ENCODE measurements at regions not wholly inside any gene's neighbourhood (a gene's known extent, or its start where the extent isn't known, plus 50 kb on each side); places are given as distances from the start of the nearest gene placed in this dataset.

DNA sequence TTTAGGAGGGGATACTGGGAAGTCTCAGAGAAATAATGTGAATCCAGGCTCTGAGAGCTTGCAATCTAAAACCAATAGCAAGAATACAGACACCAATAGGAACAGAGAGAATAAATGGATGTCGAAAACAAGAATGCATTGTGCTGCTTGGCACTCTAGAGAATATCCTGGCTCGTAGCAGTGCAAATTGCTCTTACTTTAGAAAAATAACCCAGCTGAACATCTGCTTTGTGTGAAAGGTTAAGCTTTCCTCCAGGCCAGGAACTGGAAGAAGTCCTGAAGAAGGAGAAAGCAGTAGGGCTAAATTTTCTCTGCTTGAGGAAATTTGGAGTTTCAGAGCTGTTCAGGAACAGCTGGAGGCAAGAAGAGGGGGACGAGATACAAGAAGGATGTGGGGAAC lies 382.3 kb downstream of the HHIPL2 start:
- no peak for DNase-seq

DNA sequence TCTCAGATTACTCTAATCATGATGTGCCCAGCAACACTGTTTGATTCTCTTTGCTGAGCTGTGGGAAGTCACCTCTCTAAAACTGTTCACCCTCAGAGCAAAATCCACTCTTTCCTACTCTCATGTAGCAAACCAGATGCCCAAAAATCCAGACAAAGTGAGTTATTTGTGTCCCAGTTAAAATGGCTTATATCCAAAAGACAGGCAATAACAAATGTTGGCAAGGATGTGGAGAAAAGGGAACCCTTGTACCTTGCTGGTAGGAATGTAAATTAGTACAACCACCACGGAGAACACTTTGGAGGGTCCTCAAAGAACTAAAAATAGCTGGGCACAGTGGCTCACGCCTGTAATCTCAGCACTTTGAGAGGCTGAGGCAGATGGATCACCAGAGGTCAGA lies 384.0 kb downstream of the HHIPL2 start:
- no peak for DNase-seq

DNA sequence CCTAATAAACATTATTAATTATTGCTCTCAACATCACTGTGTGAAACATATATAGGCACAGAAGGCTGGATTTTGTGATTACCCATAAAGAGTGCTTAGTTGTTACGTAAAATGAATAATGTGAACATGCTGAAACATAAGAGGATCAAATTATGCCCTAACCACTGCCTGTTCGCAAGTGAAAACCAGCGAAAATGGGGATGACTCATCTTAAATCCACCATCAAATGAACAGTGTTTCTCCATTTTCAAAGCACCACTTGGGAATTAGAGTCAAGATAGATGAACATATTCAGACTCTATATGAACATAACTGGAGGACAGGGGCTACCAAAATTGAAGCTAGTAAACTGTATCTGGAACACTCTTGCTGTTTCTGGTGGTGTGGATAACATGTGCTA lies 386.2 kb downstream of the HHIPL2 start:
- no peak for DNase-seq

DNA sequence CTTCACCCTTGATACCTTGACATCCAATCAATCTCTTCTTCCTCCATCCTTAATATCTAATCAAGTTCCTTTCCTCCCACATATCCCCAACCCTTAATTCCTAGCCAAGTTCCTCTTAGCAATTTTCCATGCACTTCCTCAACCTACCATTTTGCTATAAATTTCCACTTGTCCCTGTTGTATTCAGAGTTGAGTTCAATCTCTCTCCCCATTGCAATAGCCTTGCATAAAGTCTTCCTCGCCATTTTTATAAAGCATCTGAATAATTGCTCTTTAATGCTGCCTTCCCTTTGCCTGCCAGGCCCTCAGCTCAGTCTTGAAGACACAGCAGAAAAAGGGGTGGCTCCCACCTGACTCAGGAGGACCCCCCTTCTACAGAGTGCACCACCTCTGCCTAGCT lies 390.3 kb downstream of the HHIPL2 start:
- no peak for DNase-seq

DNA sequence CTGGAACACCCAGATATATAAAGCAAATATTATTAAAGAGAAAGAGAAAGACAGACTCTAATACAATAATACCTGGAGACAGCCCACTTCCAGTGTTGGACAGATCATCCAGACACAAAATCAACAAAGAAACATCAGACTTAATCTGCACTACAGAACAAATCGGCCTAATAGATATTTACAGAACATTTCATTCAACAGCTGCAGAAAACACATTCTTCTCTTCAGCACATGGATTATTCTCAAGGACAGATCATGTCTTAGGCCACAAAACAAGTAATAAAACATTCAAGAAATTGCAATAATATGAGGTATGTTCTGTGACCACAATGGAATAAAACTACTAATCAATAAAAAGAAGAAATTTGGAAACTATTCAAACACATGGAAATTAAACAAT lies 398.3 kb upstream of the DUSP10 start:
- no peak for DNase-seq

DNA sequence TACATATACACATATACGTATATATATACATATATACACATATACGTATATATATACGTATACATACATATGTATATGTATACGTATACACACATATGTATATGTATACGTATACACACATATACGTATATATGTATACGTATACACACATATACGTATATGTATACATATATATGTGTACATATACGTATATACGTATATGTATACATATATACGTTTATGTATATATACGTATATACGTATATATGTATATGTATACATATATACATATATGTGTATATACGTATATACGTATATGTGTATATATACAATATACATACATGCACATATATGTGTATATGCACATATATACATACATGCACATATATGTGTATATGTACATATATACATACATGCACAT lies 396.2 kb upstream of the DUSP10 start:
- no peak for DNase-seq

DNA sequence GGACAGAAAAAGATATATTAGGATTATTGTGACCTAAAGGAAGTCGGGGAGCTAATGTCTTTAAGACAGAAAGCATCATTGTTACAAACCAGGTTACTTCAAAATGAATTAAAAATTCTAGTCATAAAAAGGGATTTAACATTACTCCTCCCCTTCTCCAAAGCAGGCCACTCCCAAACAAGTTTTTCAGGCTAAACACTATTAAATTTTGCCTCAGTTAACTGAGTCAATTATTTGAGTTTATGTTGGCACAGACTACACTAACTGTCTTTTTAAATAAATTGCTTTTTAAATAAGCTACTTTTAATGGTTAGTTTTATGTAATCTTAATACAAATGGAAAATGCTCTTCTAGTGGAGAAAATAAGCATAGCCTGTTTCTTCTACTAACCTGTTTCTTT lies 395.0 kb upstream of the DUSP10 start:
- no peak for DNase-seq

DNA sequence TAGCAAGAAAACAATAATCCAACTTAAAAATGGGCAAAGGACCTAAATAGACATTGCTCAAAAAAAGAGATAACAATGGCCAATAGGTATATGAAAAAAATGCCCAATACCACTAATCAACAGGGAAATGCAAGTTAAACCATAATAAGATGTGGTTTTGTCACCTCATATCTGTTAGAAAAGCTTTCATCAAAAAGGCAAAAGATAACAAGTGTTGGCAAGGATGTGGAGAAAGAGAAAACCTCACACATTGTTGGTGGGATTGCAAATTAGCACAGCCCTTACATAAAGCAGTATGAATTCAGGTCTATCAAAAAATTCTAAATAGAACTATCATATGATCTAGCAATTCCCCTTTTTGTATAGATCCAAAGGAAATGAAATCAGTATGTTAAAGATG lies 387.2 kb upstream of the DUSP10 start:
- DNase-seq, result no peak

DNA sequence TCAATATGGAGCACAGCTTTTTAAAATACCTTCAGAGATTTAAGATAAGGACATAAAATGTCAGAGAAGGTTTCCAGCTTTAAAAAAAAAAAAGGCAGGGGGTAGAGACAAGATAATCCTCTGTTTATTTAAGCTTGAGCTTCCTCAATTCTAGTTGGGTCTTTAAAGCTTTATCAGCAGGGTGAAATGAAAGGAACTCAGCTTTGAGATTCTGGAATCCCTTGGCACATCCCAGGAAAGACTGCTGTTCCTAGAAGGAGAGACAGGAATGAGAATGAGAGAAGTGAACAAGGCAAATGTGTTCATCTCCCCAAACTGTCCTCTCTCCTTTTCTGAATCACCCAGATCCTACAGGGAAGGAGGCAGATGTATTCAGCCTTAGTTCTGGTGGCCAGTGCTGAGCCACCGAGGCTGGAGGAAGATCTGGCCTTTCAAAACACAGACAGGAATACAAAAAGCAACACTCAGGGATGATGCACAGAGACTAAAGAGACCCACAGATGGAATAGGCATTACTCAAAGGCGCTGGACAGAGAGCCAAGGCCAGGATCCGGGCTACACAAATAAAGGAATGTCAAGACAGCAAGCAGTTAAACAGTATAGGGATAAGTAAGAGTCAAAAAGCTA lies 385.8 kb upstream of the DUSP10 start:
- DNase-seq, result no peak

DNA sequence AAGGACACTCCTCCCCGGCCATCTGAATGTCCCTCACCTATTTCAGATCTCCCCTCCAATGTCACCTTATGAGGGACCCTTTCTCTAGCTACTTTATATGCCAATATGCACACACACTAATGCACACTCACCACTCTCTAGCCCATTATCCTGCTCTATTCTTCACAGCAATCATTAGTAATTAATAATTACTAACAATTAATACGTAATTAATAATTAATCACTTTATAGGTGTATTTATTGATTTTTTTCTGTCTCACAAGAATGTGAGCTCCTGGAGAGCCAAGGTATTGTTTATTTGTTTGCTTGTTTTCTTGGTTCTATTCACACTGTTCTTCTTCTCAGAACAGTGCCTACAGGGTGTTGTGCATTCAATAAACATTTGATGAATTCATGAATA lies 385.2 kb upstream of the DUSP10 start:
- no peak for DNase-seq

DNA sequence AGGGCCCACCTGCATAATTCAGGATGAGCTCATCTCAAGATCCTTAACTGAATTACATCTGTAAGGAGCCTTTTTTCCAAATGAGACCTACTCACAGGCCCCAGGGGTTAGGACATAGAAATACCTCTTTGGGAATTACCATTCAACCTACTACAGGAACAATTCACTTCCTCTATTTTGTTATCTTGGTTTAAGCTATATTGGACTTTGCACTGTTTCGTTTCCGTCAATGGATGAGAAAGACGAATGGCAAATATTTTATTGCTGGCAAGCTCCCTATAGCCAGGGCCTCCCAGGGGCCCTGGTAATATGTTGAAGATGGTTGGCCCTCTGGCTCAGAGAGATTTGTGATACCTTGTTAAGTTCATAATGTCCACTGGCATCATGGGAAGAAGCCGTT lies 384.2 kb upstream of the DUSP10 start:
- no peak for DNase-seq

DNA sequence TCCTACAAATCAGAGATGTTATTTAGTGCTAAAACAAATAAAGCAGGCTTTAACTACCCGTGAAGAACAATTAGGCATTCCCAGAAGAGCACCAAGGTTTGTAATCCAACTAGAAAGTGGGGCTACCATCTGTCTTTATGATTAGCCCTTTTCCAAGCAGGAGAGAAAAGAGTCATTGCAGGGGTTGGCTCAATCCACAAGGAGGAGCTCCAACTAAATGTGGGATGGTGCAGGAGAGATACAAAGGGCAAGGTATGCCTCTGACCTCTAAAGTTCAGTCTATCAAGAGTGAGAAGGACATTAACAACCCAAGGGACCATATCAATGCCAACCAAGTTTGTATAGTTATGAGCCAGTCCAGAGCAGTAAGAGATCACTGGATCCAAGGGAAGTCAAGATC lies 382.7 kb upstream of the DUSP10 start:
- DNase-seq, result no peak

DNA sequence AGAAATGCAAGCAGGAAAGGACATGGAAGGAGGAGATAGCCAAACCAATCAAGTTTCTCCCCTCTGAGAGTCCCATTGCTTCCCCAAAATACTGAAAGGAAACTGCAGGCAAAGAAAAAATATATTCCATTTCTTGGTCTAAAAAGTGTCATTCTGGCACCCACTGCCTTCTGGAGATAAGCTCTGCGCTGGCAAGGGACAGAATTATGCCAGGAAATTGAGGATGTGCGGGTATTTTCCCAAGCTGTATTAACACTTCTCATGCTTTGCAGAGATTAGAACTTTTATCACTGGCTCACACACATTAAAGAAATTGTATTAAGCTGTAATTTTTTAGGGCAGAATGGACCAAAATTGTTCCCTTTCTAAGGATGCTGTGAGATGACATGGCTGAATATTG lies 381.2 kb upstream of the DUSP10 start:
- no peak for DNase-seq

DNA sequence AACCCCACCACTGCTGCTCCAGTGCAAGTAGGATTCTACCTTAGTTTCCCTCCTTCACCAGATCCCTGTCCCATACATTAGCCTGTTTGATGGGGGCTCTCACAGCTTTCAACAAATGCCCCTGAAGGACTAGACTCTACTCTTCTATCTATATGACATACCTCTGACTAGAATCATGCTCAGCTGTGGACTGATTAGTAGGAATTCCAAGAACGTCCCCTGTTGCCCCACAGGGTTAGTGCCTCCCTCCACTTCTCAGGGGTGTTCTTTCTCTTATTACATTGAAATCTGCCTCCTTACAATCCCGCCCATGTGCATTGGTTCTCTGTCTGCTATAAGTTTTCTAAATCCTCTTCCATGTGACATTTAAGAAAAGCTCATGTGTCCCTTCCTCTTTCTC lies 375.9 kb upstream of the DUSP10 start:
- no peak for DNase-seq

DNA sequence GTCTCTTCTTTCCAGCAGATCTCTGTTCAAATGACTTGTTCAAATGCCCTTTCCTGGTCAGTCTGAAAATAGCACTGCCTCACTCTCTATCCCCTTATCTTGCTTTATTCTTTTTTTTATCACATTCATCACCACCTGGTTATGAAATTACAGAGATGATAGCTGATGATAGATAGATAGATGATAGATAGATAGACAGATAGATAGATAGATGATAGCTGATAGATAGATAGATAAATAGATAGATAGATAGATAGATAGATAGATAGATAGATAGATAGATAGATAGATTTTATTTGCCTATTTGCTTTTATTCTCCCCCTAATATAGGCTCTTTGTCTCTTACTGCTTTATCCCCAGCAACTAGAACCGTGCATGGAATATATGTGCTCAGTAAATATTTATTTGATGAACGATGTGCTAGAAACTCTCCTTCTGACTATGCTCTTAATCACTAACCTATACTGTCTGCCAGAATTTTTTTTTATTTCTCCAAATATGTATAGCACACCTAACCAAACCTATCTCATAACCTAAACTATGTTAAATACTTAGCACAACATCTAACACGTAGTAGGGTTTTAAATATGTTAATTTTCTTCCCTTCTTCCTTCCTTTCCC lies 372.8 kb upstream of the DUSP10 start:
- no peak for DNase-seq

DNA sequence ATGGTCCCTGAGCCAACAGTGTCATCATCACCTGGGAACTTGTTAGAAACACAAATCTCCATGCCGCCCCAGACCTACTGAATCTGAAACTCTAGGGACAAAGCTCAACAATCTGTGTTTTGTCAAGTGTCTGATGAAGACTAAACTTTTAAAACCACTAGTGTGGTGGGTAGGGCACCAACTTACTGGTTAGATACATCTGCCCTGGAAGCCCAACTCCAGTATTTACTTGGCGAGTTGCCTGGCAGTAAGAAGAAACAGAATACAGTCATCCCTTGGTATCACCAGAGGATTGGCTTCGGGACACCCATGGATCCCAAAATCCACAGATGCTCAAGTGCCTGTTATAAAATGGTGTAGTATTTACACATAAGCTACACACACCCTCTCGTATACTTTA lies 367.9 kb upstream of the DUSP10 start:
- no peak for DNase-seq

DNA sequence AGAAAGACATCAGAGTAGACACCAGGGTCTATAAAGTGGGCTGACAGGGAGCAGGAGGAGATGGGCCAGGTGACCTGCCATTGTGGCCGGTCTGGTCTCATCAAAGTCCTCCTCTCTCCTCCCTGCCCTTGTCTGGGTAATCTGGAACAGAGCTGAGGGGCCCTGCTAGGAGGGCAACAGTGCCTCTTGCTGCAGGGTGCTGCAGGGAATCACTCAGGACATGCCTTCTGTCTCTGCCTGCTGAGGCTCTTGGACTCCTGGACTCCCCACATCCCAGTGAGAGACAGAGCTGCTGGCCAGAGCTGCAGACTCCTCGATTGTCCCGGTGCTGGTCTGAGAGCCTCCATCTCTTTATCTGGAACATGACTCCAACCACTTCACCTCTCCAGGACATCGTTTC lies 366.1 kb upstream of the DUSP10 start:
- DNase-seq, result no peak

DNA sequence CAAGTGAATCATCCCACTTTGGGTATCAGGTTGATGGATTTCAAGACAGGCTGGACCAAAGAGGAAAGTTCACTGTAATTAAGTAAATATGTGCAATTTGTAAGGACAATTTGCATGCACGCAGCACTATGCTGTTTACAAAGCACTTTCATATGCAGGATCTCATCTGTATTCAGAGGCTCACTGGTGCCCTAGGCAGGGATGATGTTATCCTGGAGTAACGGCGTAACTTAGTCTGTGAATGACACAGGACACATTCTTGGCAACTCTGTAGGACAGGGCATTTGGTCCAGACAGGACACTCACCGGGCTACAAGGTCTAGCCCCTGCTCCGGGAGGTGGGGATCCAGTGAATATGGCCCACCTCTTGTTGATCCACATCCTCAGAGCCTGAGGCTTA lies 365.4 kb upstream of the DUSP10 start:
- no peak for DNase-seq

DNA sequence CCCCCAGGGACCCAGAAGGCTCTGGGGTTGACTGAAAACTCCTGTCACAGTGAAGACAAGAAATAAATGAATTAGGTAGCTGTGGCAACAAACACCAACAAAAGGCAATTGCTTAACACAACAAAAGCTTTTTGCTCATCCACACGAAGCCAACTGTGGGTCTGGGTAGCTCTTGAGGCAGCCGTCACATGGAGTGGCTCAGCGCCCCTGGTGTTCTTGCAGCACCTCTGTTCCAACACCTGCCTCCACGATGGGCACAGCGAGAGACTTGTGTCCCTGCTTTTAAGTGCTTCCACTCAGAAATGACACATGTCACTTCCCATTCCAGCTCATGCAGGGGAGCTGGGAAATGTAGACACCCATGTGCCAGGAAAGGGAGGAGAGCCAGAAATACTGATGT lies 364.5 kb upstream of the DUSP10 start:
- no peak for DNase-seq

DNA sequence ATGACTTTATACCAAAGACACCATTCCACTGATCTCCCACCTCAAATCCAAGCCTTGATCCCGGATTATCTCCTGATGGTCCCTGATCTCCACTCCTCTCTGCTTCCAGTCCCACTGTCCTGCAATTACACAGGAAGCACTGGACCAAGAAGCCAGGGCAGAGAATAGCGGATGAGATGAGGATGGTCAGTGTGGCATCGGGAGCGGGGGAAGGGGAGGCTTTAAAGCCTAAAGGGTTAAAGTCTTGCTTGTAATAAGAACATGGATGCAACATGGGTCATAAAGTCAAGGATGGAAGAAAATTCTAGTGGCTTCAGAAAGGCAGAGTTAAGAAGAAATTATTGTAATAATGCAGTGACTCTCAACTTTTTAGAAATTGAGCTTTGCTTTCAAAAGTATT lies 364.0 kb upstream of the DUSP10 start:
- no peak for DNase-seq

DNA sequence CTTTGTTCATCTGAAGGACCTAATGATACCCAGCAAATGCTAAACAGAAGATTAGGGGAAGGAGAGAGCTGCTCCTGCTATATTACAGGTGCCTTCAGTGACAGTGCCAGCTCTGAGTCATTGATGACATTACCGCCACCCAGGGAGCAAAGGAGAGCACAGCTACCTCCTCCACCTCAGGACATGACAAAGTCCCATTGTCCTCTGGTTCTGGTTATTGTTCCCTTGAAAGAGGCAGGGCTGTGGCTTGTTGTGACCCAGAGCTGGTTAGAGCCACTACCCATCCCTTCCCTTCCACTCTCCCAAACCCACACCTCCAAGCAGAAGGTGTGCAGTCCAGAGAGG lies 363.5 kb upstream of the DUSP10 start:
- no peak for DNase-seq

DNA sequence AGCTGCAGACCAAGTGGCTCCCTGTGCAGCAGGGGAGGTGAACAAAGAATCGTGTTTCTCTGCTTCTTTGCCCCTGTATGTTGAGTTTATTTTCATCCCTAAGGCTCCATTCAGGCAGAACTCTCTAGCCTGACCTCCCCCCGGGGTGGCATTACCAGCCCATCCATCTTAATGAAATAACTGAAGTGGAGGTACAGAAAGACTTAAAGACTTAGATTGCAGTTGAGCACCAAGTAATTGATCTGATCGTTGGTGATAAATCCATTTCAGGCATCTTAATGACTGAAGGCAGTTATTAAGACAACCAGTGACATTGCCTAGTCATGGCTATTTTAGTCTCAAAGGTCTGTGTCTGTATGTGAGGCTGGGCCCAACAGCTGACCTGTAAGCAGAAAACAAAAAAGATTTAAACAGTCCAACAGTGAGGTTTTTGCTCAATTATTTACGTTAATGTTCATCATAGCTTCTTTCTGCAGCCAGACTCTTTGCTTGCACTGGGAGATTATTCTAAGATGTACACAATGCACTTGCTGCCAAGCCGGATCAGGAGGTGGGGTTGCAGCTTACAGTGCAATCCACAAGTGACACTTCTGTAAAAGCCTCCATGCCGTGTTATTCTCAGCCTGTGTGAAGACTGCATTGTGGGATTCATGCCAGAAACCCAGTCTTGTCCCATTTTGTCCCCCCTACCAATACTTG lies 363.0 kb upstream of the DUSP10 start:
- DNase-seq, result no peak

DNA sequence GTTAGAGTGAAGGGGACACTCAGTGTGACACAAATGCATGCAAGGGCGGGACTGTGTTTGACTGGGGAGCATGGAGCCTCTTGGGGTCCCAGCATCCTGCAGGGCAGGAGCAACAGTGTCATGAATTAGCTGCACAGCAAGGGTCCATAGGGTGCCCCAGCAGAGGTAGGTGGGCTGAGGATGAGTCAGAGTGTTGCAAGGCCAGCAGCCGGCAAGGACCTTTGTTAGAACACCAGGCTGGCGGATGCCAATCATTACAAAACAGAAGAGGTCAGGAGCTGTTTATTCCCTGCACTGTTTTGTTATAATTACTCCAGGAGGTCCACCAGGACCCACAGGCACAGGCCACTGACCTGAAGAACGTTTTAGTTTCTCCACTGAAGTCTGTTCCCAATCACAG lies 362.2 kb upstream of the DUSP10 start:
- no peak for DNase-seq

DNA sequence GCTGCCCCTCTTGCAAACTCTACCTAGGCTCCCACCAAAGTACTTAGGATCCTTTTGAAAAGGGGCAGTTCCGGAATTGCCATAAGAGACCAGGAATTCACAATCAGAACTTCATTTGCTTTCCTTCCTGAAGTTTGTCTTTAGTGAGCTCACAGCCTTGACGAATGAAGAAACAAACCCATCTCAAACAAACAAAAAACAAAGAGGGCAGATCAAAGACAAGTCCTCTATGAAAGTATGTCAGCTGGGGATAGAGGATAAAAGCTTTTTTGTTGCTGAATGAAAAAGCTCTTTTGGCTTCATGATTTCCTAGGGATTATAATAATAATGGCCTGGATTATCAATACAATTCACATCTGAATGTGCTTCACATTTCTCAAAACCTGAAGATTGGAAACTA lies 357.9 kb upstream of the DUSP10 start:
- no peak for DNase-seq

DNA sequence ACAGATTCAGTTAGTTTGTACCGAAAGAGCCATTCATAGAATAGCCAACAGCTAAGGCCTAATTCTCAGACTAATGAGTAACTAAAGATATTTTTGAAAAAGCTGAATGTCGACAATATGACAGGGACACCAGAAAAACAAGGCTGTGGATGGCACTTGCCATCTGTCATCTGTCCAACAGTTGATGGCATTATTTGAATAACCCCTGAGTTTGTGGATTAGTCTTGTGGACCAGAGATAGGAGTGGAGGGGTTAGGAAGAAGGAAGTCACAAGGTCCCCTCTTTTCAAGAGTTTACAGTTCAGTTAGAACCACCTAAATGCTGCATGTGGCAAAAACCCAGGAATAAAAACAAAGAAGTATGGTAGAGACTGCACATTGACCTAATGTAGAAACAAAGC lies 356.5 kb upstream of the DUSP10 start:
- no peak for DNase-seq
